ENCODE measurements at regions not wholly inside any gene's neighbourhood (a gene's known extent, or its start where the extent isn't known, plus 50 kb on each side); places are given as distances from the start of the nearest gene placed in this dataset.

GRCh38 chr15:94858011-94858410 lies 626.6 kb downstream of the MCTP2 start:
- H3K27me3 ChIP-seq (ENCODE audit: insufficient read depth, low read length, poor library complexity, severe bottlenecking) = no peaks in the 10 kb centered on the region
- no peak overlapping the region for H3K9ac ChIP-seq (ENCODE audit: low read depth, low read length, poor library complexity, severe bottlenecking)
- no peak overlapping the region for H3K4me3 ChIP-seq (ENCODE audit: low read length, poor library complexity, severe bottlenecking)
- no peaks in the 10 kb centered on the region for H3K4me1 ChIP-seq (ENCODE audit: insufficient read depth, low read length, poor library complexity, severe bottlenecking)
- no peaks in the 10 kb centered on the region for H3K9me2 ChIP-seq (replicated peaks; ENCODE audit: low read depth, low read length)
- H3K4me2 ChIP-seq (ENCODE audit: low read depth, low read length, poor library complexity, severe bottlenecking) = no peak overlapping the region
- no peaks in the 10 kb centered on the region for H3K36me3 ChIP-seq (ENCODE audit: insufficient read depth, low read length)
- H3K9me3 ChIP-seq (ENCODE audit: insufficient read depth, low read depth, low read length) = no peaks in the 10 kb centered on the region; the same call in 1 of the 2 replicates
- no peaks in the 10 kb centered on the region for H4K20me1 ChIP-seq (ENCODE audit: insufficient read depth, low read length, poor library complexity, severe bottlenecking)
- no peak overlapping the region for H2AFZ ChIP-seq (ENCODE audit: low read length)
- H3F3A ChIP-seq (ENCODE audit: low read depth) = no peaks in the 10 kb centered on the region
- TF ChIP-seq CTCF (conservative IDR thresholded peaks at IDR 0.05; ENCODE audit: low read length) = no peak
- TF ChIP-seq EZH2phosphoT487 (IDR thresholded peaks at IDR 0.05; ENCODE audit: borderline replicate concordance) = no peak
- H3K79me2 ChIP-seq (ENCODE audit: insufficient read depth, low read length) = no peaks in the 10 kb centered on the region

GRCh38 chr15:94858449-94858848 lies 627.1 kb downstream of the MCTP2 start:
- Histone ChIP-seq H3K36me3 (ENCODE audit: insufficient read depth, low read length) (no peaks in the 10 kb centered on the region), H3K9ac (ENCODE audit: low read depth, low read length, poor library complexity, severe bottlenecking) (no peak overlapping the region), H3K4me2 (ENCODE audit: low read depth, low read length, poor library complexity, severe bottlenecking) (no peak overlapping the region), H2AFZ (ENCODE audit: low read length) (no peak overlapping the region), H3K79me2 (ENCODE audit: insufficient read depth, low read length) (no peaks in the 10 kb centered on the region), H3K27me3 (ENCODE audit: insufficient read depth, low read length, poor library complexity, severe bottlenecking) (no peaks in the 10 kb centered on the region), H3K4me3 (ENCODE audit: low read length, poor library complexity, severe bottlenecking) (no peak overlapping the region), H4K20me1 (ENCODE audit: insufficient read depth, low read length, poor library complexity, severe bottlenecking) (no peaks in the 10 kb centered on the region), H3F3A (ENCODE audit: low read depth) (no peaks in the 10 kb centered on the region), H3K9me3 (ENCODE audit: insufficient read depth, low read depth, low read length) (no peaks in the 10 kb centered on the region; the same call in 1 of the 2 replicates), H3K4me1 (ENCODE audit: insufficient read depth, low read length, poor library complexity, severe bottlenecking) (no peaks in the 10 kb centered on the region), H3K9me2 (replicated peaks; ENCODE audit: low read depth, low read length) (no peaks in the 10 kb centered on the region)
- no peak for TF ChIP-seq CTCF (conservative IDR thresholded peaks at IDR 0.05; ENCODE audit: low read length)

GRCh38 chr15:94858920-94859319 lies 627.6 kb downstream of the MCTP2 start:
- H3K4me2 ChIP-seq (ENCODE audit: low read depth, low read length, poor library complexity, severe bottlenecking) = no peak overlapping the region
- H3K9me3 ChIP-seq (ENCODE audit: insufficient read depth, low read depth, low read length) = no peaks in the 10 kb centered on the region; the same call in 1 of the 2 replicates
- no peaks in the 10 kb centered on the region for H3K27me3 ChIP-seq (ENCODE audit: insufficient read depth, low read length, poor library complexity, severe bottlenecking)
- no peaks in the 10 kb centered on the region for H3K4me1 ChIP-seq (ENCODE audit: insufficient read depth, low read length, poor library complexity, severe bottlenecking)
- H3K9me2 ChIP-seq (replicated peaks; ENCODE audit: low read depth, low read length) = no peaks in the 10 kb centered on the region
- no peaks in the 10 kb centered on the region for H3K36me3 ChIP-seq (ENCODE audit: insufficient read depth, low read length)
- no peak overlapping the region for H3K4me3 ChIP-seq (ENCODE audit: low read length, poor library complexity, severe bottlenecking)
- no peak for TF ChIP-seq CTCF (conservative IDR thresholded peaks at IDR 0.05; ENCODE audit: low read length)
- TF ChIP-seq EZH2phosphoT487 (IDR thresholded peaks at IDR 0.05; ENCODE audit: borderline replicate concordance) = no peak
- no peaks in the 10 kb centered on the region for H3F3A ChIP-seq (ENCODE audit: low read depth)
- H2AFZ ChIP-seq (ENCODE audit: low read length) = no peak overlapping the region
- H3K79me2 ChIP-seq (ENCODE audit: insufficient read depth, low read length) = no peaks in the 10 kb centered on the region
- H4K20me1 ChIP-seq (ENCODE audit: insufficient read depth, low read length, poor library complexity, severe bottlenecking) = no peaks in the 10 kb centered on the region
- H3K9ac ChIP-seq (ENCODE audit: low read depth, low read length, poor library complexity, severe bottlenecking) = no peak overlapping the region
